ENCODE measurements at regions not wholly inside any gene's neighbourhood (a gene's known extent, or its start where the extent isn't known, plus 50 kb on each side); places are given as distances from the start of the nearest gene placed in this dataset.
"Not testable (repeated sequence)": the region's sequence is repeated elsewhere in the genome, so short reads cannot be mapped to it uniquely, and the experiment has no call there.

DNA sequence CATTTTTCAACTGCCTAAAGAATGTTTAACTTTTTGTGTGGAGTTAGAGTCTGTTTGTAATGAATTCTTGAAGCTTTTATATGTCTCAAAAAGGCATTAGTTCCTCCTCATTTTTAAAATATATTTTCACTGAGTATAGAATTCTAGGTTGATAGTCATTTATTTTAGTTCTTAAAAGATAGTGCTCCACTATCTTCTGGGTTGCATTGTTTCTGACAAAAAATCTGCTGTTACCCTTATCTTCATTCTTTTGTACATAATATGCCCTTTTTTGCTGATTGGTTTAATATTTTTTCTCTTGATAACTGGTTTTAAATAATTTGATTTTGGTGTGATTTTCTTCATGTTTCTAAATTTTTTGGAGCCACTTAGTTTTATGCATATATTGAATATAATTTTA lies 754.7 kb upstream of the GYPC start:
- DNase-seq = no peak

GRCh38 chr2:125925891-125926546 lies 729.9 kb upstream of the GYPC start:
- no peak for DNase-seq

GRCh38 chr2:125935559-125935958 lies 720.4 kb upstream of the GYPC start:
- DNase-seq = no peak

DNA sequence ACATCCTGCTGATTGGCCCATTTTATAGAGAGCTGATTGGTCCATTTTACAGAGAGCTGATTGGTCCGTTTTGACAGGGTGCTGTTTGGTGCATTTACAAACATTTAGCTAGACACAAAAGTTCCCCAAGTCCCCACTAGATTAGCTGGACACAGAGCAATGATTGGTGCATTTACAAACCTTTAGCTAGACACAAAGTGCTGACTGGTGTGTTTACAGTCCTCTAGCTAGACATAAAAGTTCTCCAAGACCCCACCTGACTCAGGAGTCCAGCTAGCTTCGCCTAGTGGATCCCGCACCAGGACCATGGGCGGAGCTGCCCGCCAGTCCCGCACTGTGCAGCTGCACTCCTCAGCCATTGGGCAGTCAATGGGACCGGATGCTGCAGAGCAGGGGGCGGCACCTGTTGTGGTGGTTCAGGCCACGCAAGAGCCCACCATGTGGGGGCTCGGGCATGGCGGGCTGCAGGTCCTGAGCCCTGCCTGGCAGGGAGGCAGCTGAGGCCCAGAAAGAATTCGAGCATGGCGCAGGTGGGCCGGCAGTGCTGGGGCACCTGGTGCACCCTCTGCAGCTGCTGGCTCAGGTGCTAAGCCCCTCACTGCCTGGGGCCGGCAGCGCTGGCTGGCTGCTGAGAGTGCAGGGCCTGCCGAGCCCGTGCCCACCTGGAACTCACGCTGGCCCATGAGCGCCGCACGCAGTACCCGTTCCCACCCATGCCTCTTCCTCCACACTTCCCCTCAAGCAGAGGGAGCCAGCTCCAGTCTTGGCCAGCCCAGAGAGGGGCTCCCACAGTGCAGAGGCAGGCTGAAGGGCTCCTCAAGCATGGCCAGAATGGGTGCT lies 713.2 kb upstream of the GYPC start:
- DNase-seq = no peak

- DNase-seq = no peak
These were observed 696.9 kb upstream of the GYPC start for GRCh38 chr2:125959047-125959446.

- DNase-seq = no peak
These were observed 694.2 kb upstream of the GYPC start for GRCh38 chr2:125961739-125962138.

DNA sequence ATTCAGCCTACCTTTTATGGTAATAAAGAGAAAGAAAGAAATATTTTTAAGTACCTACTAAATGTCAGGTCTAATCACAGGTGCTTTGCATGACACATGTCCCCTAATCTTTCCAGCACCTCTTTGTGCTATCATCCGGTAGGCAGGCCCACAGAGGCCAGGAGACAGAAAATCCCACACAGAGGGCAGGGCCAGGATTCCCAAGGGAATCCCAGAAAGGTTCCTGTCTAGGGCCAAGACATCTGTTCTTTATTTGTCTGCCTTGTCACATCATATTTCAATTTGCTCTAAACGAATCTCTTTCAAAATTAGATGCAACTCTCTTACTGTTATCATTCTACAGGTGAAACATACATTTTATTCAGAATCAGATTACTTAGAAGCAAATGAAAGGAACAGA lies 676.1 kb upstream of the GYPC start:
- no peak for DNase-seq

GRCh38 chr2:125983364-125983763 lies 672.6 kb upstream of the GYPC start:
- DNase-seq = no peak

GRCh38 chr2:126029316-126029715 lies 626.6 kb upstream of the GYPC start:
- no peak for DNase-seq

GRCh38 chr2:126038861-126039260 lies 617.1 kb upstream of the GYPC start:
- no peak for DNase-seq

DNA sequence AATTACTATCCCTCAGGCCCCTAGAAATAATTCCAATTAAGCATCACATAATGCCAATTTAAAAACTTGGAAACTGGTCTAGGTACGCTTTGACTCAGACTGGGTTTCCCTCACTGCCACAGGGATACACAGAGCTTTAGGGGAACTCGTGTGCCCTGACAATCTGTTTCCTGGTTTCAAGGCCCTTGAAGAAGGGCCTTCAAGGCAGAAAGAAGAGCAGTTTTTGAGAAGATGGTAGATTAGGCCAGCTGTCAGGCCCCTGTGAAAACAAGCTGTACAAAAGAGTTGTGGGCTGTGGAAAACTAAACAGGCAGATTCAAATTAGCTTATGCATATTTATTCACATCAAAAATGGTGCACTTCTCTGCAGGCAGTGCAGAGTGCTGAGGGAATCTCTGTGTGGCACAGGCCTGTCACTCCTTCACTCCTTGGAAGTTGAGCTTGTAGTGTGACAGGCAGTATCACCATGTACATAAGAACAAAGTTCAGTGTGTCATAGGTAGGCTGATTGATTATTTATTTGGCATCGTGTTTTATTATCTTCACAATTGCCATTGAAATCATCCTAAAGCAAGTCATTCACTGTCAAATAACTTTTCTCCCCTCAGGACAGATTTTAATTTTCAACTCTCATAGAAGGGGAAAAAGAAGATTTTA lies 614.4 kb upstream of the GYPC start:
- DNase-seq = no peak

GRCh38 chr2:126042089-126042488 lies 613.9 kb upstream of the GYPC start:
- no peak for DNase-seq

DNA sequence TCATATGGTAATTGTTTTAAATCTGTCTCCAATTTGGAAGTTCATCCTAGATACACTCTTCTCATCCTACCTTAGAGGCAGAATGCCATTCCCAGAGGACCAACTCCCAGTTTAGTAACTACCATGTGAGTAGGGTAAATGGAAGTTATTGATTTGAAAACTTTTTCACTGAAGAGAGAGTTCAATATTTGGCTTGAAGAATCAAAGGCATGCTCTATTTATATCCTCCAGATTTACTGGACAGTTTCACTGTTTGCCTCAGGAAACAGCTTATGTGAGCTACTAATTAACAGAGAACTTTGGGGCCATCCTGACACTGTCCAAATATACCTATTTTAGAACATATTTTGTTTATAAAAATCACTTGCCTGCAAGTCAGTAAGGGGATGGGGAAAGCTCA lies 607.2 kb upstream of the GYPC start:
- no peak for DNase-seq

GRCh38 chr2:126049461-126049860 lies 606.5 kb upstream of the GYPC start:
- no peak for DNase-seq

GRCh38 chr2:126050991-126051736 lies 604.8 kb upstream of the GYPC start:
- DNase-seq = no peak

- DNase-seq = not testable (repeated sequence)
These were observed 604.2 kb upstream of the GYPC start for GRCh38 chr2:126051737-126052240.

- DNase-seq = no peak
These were observed 596.6 kb upstream of the GYPC start for GRCh38 chr2:126059379-126059778.

- no peak for DNase-seq
These were observed 570.8 kb upstream of the GYPC start for GRCh38 chr2:126085011-126085795.

DNA sequence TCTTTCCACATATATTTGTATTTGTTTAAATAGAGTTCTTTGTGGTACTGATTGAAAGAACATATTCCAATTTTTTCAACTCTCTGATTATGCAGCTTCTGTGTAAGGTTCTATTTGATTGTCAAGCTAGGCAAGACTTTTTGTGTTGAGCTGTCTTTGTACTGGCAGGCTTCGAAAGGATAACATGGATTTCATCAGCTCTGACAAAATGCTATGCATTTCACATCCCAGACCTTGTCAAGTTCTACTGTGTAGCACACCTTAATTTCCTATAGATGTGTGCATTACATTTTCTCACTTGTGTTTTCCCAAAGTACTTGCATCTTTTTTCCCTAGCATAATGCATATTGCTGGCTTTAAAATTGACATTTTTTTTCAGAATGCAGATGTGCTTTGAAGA lies 555.0 kb upstream of the GYPC start:
- DNase-seq = no peak

- DNase-seq = no peak
These were observed 550.0 kb upstream of the GYPC start for GRCh38 chr2:126106006-126106405.

DNA sequence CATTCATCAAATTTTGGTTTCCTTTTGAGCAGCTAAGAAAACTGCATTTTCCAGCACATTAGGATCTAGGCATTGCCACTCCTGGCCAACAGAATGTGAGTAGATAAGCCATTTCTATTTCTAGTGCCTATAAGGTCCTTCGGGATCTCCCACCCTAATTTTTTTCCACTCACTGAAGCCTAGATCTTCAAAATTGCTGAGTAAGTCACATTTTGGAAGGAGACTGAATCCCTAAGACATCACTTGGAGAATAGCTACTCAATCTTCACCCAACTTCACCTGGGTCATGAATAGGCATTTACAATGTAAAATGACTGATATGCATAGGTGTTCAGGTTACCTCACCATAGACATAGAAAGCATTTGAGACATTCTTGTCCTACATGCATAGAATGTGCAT lies 548.1 kb upstream of the GYPC start:
- DNase-seq = no peak

- no peak for DNase-seq
These were observed 540.0 kb upstream of the GYPC start for GRCh38 chr2:126115975-126116374.
